HEK293 (cell line): ENCODE measurements at regions not wholly inside any gene's neighbourhood (a gene's known extent, or its start where the extent isn't known, plus 50 kb on each side); places are given as distances from the start of the nearest gene placed in this dataset.
"Not testable (repeated sequence)": the region's sequence is repeated elsewhere in the genome, so short reads cannot be mapped to it uniquely, and the experiment has no call there.

ENCODE experiments used
- CTCF ChIA-PET: fragments of 350-600 bp; formaldehyde crosslinking; extraction: SDS; loops from one replicate; lab custom pipeline; 2021; ENCODE audit warnings: antibody characterized with exemption; lab: Yijun Ruan, JAX
- POLR2A ChIA-PET: fragments of 300-600 bp; formaldehyde crosslinking; extraction: SDS; loops from one replicate; lab custom pipeline; 2020; ENCODE audit warnings: antibody characterized with exemption, inconsistent platforms; lab: Yijun Ruan, JAX
- H3K27ac ChIP-seq: fragments of 200-500 bp; sonication (Bioruptor generic); 2 replicates; pipeline ENCODE4 v1.5.1; 2014; ENCODE audit warnings: low read depth, low read length, control low read depth, inconsistent platforms; ENCODE audit errors: extremely low read depth
- H3K36me3 ChIP-seq, 2 experiments: fragments of 200-500 bp in 1 of 2; sonication (Bioruptor generic) in 1 of 2; 1 replicate in 1 of 2; 2 replicates in 1 of 2; pipeline ENCODE4 v1.5.1; 2014 to 2017; ENCODE audit warnings: inconsistent platforms in 2 of 2, low read length in 2 of 2; ENCODE audit not compliant: control insufficient read depth in 2 of 2, insufficient read depth in 1 of 2
- H3K4me1 ChIP-seq: fragments of 200-500 bp; sonication (Bioruptor generic); 2 replicates; pipeline ENCODE4 v1.5.1; 2014; ENCODE audit warnings: mild to moderate bottlenecking, low read length, inconsistent platforms; ENCODE audit not compliant: control insufficient read depth, insufficient read depth
- H3K4me3 ChIP-seq: 2 replicates; pipeline ENCODE4 v1.5.1; 2011; ENCODE audit warnings: low read depth, mild to moderate bottlenecking, control low read depth, low read length, moderate library complexity
- H3K9me3 ChIP-seq: fragments of 200-500 bp; sonication (Bioruptor generic); 2 replicates; pipeline ENCODE4 v1.5.1; 2014; ENCODE audit warnings: low read depth, low read length, inconsistent platforms; ENCODE audit not compliant: control insufficient read depth, insufficient read depth
- BCL6B ChIP-seq: fragments of 450-650 bp; formaldehyde crosslinking; IDR thresholded peaks from 2 replicates; pipeline ENCODE4 v1.5.1; 2017; ENCODE audit warnings: missing biosample characterization, missing genetic modification characterization
- HIC1 ChIP-seq: fragments of 450-650 bp; formaldehyde crosslinking; IDR thresholded peaks from 2 replicates; pipeline ENCODE4 v1.5.1; 2016; ENCODE audit warnings: missing biosample characterization, missing genetic modification characterization
- PRDM1 ChIP-seq: fragments of 450-650 bp; formaldehyde crosslinking; IDR thresholded peaks from 2 replicates; pipeline ENCODE4; 2016; ENCODE audit warnings: missing biosample characterization, missing genetic modification characterization
- ZBTB6 ChIP-seq: fragments of 450-650 bp; formaldehyde crosslinking; IDR thresholded peaks from 2 replicates; pipeline ENCODE4 v1.5.1; 2017; ENCODE audit warnings: missing biosample characterization, missing genetic modification characterization
- ZNF404 ChIP-seq: fragments of 450-650 bp; formaldehyde crosslinking; IDR thresholded peaks from 2 replicates; pipeline ENCODE4 v1.5.1; 2017; ENCODE audit warnings: missing biosample characterization, missing genetic modification characterization
- ZNF514 ChIP-seq: fragments of 450-650 bp; formaldehyde crosslinking; IDR thresholded peaks from 2 replicates; pipeline ENCODE4 v1.5.1; 2016; ENCODE audit warnings: missing biosample characterization, missing genetic modification characterization
- ZNF558 ChIP-seq: fragments of 450-650 bp; formaldehyde crosslinking; IDR thresholded peaks from 2 replicates; pipeline ENCODE4 v1.5.1; 2016; ENCODE audit warnings: missing biosample characterization, missing genetic modification characterization
- ZNF701 ChIP-seq: fragments of 450-650 bp; formaldehyde crosslinking; IDR thresholded peaks from 2 replicates; pipeline ENCODE4 v1.5.1; 2016; ENCODE audit warnings: missing biosample characterization, missing genetic modification characterization

- Histone ChIP-seq H3K9me3 (no peaks in the 10 kb centered on the region), H3K36me3 (no peaks in the 10 kb centered on the region), H3K27ac (no peak overlapping the region), H3K4me3 (no peak overlapping the region)
- POLR2A ChIA-PET: no interaction called here
- TF ChIP-seq BCL6B (tag by site-specific recombination) (no peak), PRDM1 (tag by site-specific recombination) (no peak), ZNF558 (no peak), ZNF404 (no peak), ZNF701 (tag by site-specific recombination) (no peak)
- TF ChIP-seq, all 188 proteins: peak for 0
- no peaks in the 10 kb centered on the region for H3K4me1 ChIP-seq
- CTCF ChIA-PET: no interaction called here
Measured at GRCh38 chr1:189312499-189312898, 1165.2 kb downstream of the BRINP3 start.

GRCh38 chr1:189313488-189313887 is 1164.2 kb downstream of the BRINP3 start:
- H3K4me1 ChIP-seq: no peaks in the 10 kb centered on the region
- ChIA-PET POLR2A (interaction anchor here (0.6 kb wide), 1 partner anchor 35 kb away, joined by 3 read pairs; no protein-coding TSS in a partner anchor), CTCF (no interaction called here)
- H3K36me3 ChIP-seq: no peaks in the 10 kb centered on the region
- TF ChIP-seq HIC1: no peak
- no peak overlapping the region for H3K27ac ChIP-seq
- H3K4me3 ChIP-seq: no peak overlapping the region
- no peaks in the 10 kb centered on the region for H3K9me3 ChIP-seq

GRCh38 chr1:189315035-189315901 is 1162.4 kb downstream of the BRINP3 start:
- no peaks in the 10 kb centered on the region for H3K36me3 ChIP-seq
- H3K27ac ChIP-seq: no peak overlapping the region
- no peaks in the 10 kb centered on the region for H3K4me1 ChIP-seq
- POLR2A ChIA-PET: no interaction called here
- CTCF ChIA-PET: no interaction called here
- no peaks in the 10 kb centered on the region for H3K9me3 ChIP-seq
- H3K4me3 ChIP-seq: no peak overlapping the region
- TF ChIP-seq ZBTB6 (tag by site-specific recombination): no peak
- TF ChIP-seq, all 188 proteins: peak for 0

- Histone ChIP-seq H3K9me3 (no peaks in the 10 kb centered on the region), H3K4me3 (no peak overlapping the region), H3K4me1 (no peaks in the 10 kb centered on the region), H3K27ac (no peak overlapping the region), H3K36me3 (no peaks in the 10 kb centered on the region)
- ChIA-PET CTCF (interaction anchor here (0.6 kb wide), 1 partner anchor 916 kb away, joined by 3 read pairs; no protein-coding TSS in a partner anchor), POLR2A (no interaction called here)
- TF ChIP-seq ZNF514 (tag by site-specific recombination): no peak
Measured at GRCh38 chr1:189323091-189323490, 1154.6 kb downstream of the BRINP3 start.

GRCh38 chr1:189331071-189331470 is 1146.6 kb downstream of the BRINP3 start:
- CTCF ChIA-PET, H3K9me3 ChIP-seq, H3K4me1 ChIP-seq, POLR2A ChIA-PET, H3K4me3 ChIP-seq, H3K27ac ChIP-seq, H3K36me3 ChIP-seq: not testable (repeated sequence)
